WTC11 (cell line): ENCODE measurements at regions not wholly inside any gene's neighbourhood (a gene's known extent, or its start where the extent isn't known, plus 50 kb on each side); places are given as distances from the start of the nearest gene placed in this dataset.

Experiments
- MLX ChIP-seq: sonication (generic); formaldehyde crosslinking; IDR thresholded peaks from 2 replicates; pipeline ENCODE4 v1.8.1; 2023; ENCODE audit warnings: mild to moderate bottlenecking, missing genetic modification reagents, moderate library complexity
- MYBL2 ChIP-seq: sonication (generic); formaldehyde crosslinking; IDR thresholded peaks from 2 replicates; pipeline ENCODE4 v1.8.1; 2023; ENCODE audit warnings: mild to moderate bottlenecking, moderate library complexity, missing genetic modification reagents
- NFE2L1 ChIP-seq: sonication (generic); formaldehyde crosslinking; IDR thresholded peaks from 2 replicates; pipeline ENCODE4 v1.8.1; 2023; ENCODE audit warnings: missing genetic modification reagents
- NFYB ChIP-seq: sonication (generic); formaldehyde crosslinking; conservative IDR thresholded peaks from 2 replicates; pipeline ENCODE4 v1.8.0; 2022; ENCODE audit warnings: low read depth, missing genetic modification reagents
- SP1 ChIP-seq: sonication (generic); formaldehyde crosslinking; conservative IDR thresholded peaks from 2 replicates; pipeline ENCODE4 v1.8.1; 2022; ENCODE audit warnings: missing genetic modification reagents
- TP53 ChIP-seq: sonication (generic); formaldehyde crosslinking; IDR thresholded peaks from 2 replicates; pipeline ENCODE4 v1.8.1; 2023; ENCODE audit warnings: mild to moderate bottlenecking, missing genetic modification reagents
- TF ChIP-seq, protein P1 (sequence below): sonication (generic); formaldehyde crosslinking; IDR thresholded peaks from 2 replicates; pipeline ENCODE4 v1.8.1; 2023; ENCODE audit warnings: mild to moderate bottlenecking, moderate library complexity, missing genetic modification reagents
- TF ChIP-seq, protein P2 (sequence below): sonication (generic); formaldehyde crosslinking; IDR thresholded peaks from 2 replicates; pipeline ENCODE4 v1.8.1; 2023; ENCODE audit warnings: mild to moderate bottlenecking, missing genetic modification reagents, moderate library complexity
- TF ChIP-seq, protein P3 (sequence below): fragments of 200-600 bp; IDR thresholded peaks from 2 replicates; pipeline ENCODE4 v1.8.0; 2022; ENCODE audit warnings: antibody characterized with exemption
- TF ChIP-seq, protein P4 (sequence below): sonication (generic); formaldehyde crosslinking; IDR thresholded peaks from 2 replicates; pipeline ENCODE4 v1.8.0; 2022; ENCODE audit warnings: mild to moderate bottlenecking, missing genetic modification reagents
- TF ChIP-seq, protein P5 (sequence below): sonication (generic); formaldehyde crosslinking; conservative IDR thresholded peaks from 2 replicates; pipeline ENCODE4 v1.8.1; 2022; ENCODE audit warnings: mild to moderate bottlenecking, missing genetic modification reagents

DNA sequence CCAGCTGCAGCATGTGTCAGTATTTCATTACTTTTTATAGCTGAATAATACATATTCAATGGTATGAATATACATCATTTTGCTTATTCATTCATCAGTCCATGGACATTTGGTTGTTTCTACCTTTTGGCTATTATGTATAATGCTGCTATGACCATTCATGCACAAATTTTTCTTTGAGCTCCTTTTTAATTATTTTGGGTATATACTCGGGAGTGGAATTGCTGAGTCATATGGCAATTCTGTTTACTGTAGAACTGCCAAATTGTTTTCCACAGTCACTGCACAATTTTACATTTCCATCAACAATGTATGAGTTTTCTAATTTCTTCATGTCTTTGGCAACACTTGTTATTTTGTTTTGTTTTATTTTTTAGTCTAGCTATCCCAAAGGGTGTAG, 405.9 kb upstream of the PITX2 start:
- TF ChIP-seq, protein P1, sequence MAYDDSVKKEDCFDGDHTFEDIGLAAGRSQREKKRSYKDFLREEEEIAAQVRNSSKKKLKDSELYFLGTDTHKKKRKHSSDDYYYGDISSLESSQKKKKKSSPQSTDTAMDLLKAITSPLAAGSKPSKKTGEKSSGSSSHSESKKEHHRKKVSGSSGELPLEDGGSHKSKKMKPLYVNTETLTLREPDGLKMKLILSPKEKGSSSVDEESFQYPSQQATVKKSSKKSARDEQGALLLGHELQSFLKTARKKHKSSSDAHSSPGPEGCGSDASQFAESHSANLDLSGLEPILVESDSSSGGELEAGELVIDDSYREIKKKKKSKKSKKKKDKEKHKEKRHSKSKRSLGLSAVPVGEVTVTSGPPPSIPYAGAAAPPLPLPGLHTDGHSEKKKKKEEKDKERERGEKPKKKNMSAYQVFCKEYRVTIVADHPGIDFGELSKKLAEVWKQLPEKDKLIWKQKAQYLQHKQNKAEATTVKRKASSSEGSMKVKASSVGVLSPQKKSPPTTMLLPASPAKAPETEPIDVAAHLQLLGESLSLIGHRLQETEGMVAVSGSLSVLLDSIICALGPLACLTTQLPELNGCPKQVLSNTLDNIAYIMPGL (CRISPR knock-in tag): no peak
- TF ChIP-seq MYBL2 (CRISPR knock-in tag): no peak
- TF ChIP-seq, protein P2, sequence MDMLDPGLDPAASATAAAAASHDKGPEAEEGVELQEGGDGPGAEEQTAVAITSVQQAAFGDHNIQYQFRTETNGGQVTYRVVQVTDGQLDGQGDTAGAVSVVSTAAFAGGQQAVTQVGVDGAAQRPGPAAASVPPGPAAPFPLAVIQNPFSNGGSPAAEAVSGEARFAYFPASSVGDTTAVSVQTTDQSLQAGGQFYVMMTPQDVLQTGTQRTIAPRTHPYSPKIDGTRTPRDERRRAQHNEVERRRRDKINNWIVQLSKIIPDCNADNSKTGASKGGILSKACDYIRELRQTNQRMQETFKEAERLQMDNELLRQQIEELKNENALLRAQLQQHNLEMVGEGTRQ (CRISPR knock-in tag): no peak
- TF ChIP-seq, protein P3, sequence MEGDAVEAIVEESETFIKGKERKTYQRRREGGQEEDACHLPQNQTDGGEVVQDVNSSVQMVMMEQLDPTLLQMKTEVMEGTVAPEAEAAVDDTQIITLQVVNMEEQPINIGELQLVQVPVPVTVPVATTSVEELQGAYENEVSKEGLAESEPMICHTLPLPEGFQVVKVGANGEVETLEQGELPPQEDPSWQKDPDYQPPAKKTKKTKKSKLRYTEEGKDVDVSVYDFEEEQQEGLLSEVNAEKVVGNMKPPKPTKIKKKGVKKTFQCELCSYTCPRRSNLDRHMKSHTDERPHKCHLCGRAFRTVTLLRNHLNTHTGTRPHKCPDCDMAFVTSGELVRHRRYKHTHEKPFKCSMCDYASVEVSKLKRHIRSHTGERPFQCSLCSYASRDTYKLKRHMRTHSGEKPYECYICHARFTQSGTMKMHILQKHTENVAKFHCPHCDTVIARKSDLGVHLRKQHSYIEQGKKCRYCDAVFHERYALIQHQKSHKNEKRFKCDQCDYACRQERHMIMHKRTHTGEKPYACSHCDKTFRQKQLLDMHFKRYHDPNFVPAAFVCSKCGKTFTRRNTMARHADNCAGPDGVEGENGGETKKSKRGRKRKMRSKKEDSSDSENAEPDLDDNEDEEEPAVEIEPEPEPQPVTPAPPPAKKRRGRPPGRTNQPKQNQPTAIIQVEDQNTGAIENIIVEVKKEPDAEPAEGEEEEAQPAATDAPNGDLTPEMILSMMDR: no peak
- no peak for TF ChIP-seq MLX (CRISPR knock-in tag)
- TF ChIP-seq TP53 (CRISPR knock-in tag): no peak
- TF ChIP-seq NFE2L1 (CRISPR knock-in tag): no peak
- TF ChIP-seq, protein P4, sequence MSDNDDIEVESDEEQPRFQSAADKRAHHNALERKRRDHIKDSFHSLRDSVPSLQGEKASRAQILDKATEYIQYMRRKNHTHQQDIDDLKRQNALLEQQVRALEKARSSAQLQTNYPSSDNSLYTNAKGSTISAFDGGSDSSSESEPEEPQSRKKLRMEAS (CRISPR knock-in tag): no peak
- TF ChIP-seq, protein P5, sequence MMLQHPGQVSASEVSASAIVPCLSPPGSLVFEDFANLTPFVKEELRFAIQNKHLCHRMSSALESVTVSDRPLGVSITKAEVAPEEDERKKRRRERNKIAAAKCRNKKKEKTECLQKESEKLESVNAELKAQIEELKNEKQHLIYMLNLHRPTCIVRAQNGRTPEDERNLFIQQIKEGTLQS: no peak
- TF ChIP-seq NFYB (CRISPR knock-in tag): no peak
- no peak for TF ChIP-seq SP1
